HCT116 (cell line): ENCODE measurements at regions not wholly inside any gene's neighbourhood (a gene's known extent, or its start where the extent isn't known, plus 50 kb on each side); places are given as distances from the start of the nearest gene placed in this dataset.

ENCODE experiments used
- ATF3 ChIP-seq: IDR thresholded peaks from 2 replicates; pipeline ENCODE4 v1.6.1; 2012
- CEBPB ChIP-seq: IDR thresholded peaks from 2 replicates; pipeline ENCODE4 v1.6.1; 2012; ENCODE audit warnings: low read depth
- CTCF ChIP-seq, 3 experiments: fragments of 200-600 bp in 1 of 3; sonication (generic) in 1 of 3; IDR thresholded peaks in 2 of 3; conservative IDR thresholded peaks in 1 of 3; 2 replicates each; pipeline ENCODE4 v1.5.1; 2012 to 2017; ENCODE audit warnings: low read depth in 2 of 3, low read length in 2 of 3, antibody characterized with exemption in 1 of 3, borderline replicate concordance in 1 of 3, control low read depth in 1 of 3, mild to moderate bottlenecking in 1 of 3, mixed read lengths in 1 of 3, mixed run types in 1 of 3, moderate library complexity in 1 of 3; ENCODE audit not compliant: insufficient read depth in 1 of 3
- EGR1 ChIP-seq: IDR thresholded peaks from 2 replicates; pipeline ENCODE4 v1.6.1; 2012; ENCODE audit warnings: low read depth
- EZH2 ChIP-seq: fragments of 200-600 bp; sonication (generic); IDR thresholded peaks from 2 replicates; pipeline ENCODE4 v1.6.1; 2017; ENCODE audit warnings: antibody characterized with exemption, mixed run types
- EZH2phosphoT487 ChIP-seq: fragments of 200-600 bp; IDR thresholded peaks from 2 replicates; pipeline ENCODE4 v1.6.1; 2018; ENCODE audit warnings: antibody characterized with exemption, borderline replicate concordance
- MAX ChIP-seq: IDR thresholded peaks from 2 replicates; pipeline ENCODE4 v1.6.1; 2012
- POLR2A ChIP-seq: IDR thresholded peaks from 2 replicates; pipeline ENCODE4 v1.7.0; 2011; ENCODE audit warnings: borderline replicate concordance; ENCODE audit not compliant: insufficient read depth, insufficient read length; ENCODE audit errors: extremely low read depth
- POLR2AphosphoS5 ChIP-seq: IDR thresholded peaks from 2 replicates; pipeline ENCODE4 v1.6.1; 2011; ENCODE audit warnings: mild to moderate bottlenecking, low read depth, low read length, moderate library complexity
- REST ChIP-seq: IDR thresholded peaks from 2 replicates; pipeline ENCODE4 v1.6.1; 2012; ENCODE audit warnings: low read depth
- SP1 ChIP-seq: IDR thresholded peaks from 2 replicates; pipeline ENCODE4 v1.6.1; 2012; ENCODE audit warnings: low read depth
- TCF7L2 ChIP-seq: IDR thresholded peaks from 2 replicates; pipeline ENCODE4 v1.7.0; 2011; ENCODE audit warnings: borderline replicate concordance, inconsistent platforms; ENCODE audit not compliant: insufficient read depth, insufficient read length; ENCODE audit errors: extremely low read depth
- YY1 ChIP-seq: IDR thresholded peaks from 2 replicates; pipeline ENCODE4 v1.6.1; 2011; ENCODE audit warnings: low read length, low read depth, moderate library complexity, mild to moderate bottlenecking; ENCODE audit not compliant: insufficient replicate concordance; ENCODE audit errors: extremely low read depth
- ZBTB33 ChIP-seq: IDR thresholded peaks from 2 replicates; pipeline ENCODE4 v1.6.1; 2011; ENCODE audit warnings: mild to moderate bottlenecking, low read length, moderate library complexity; ENCODE audit not compliant: insufficient replicate concordance; ENCODE audit errors: extremely low read depth

- TF ChIP-seq EZH2 (no peak), CTCF (IDR thresholded peaks at IDR 0.05 in 2 of 3, conservative IDR thresholded peaks at IDR 0.05 in 1 of 3; ENCODE audit: borderline replicate concordance in 1 of 3, insufficient read depth in 1 of 3, low read depth in 2 of 3, low read length in 2 of 3) (no peak), ZBTB33 (no peak), POLR2AphosphoS5 (no peak), YY1 (no peak), ATF3 (no peak), POLR2A (no peak), EZH2phosphoT487 (no peak), SP1 (no peak), MAX (no peak), EGR1 (no peak), CEBPB (no peak), REST (no peak), TCF7L2 (no peak)
Observed at GRCh38 chr1:228818296-228818695, 83.0 kb downstream of the RHOU start.
